ENCODE measurements at regions not wholly inside any gene's neighbourhood (a gene's known extent, or its start where the extent isn't known, plus 50 kb on each side); places are given as distances from the start of the nearest gene placed in this dataset.

DNA sequence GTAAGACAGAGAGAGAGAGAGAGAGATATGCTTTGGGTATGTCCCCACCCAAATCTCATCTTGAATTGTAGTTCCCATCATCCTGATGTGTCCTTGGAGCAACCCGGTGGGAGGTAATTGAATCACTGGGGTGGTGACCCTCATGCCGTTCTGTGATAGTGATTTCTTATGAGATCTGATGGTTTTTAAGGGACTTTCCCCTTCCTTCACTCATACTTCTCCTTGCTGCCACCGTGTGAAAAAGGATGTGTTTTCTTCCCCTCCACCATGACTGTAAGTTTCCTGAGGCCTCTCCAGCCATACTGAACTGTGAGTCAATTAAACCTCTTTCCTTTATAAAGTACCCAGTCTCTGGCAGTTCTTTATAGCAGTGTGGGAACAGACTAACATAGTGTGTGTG, 60.3 kb downstream of the EOMES start:
- CTCF ChIA-PET (ENCODE audit: low intra/inter-chr PET ratio, low total read pairs) = no interaction called here
- POLR2A ChIA-PET = no interaction called here
- no peak for TF ChIP-seq CENPT (CRISPR knock-in tag; IDR thresholded peaks at IDR 0.05; ENCODE audit: low read depth)
- TF ChIP-seq TGIF2 (CRISPR knock-in tag; IDR thresholded peaks at IDR 0.05) = no peak
- TF ChIP-seq NR2F2 (IDR thresholded peaks at IDR 0.05; ENCODE audit: borderline replicate concordance, low read depth) = no peak
- TF ChIP-seq ZSCAN12 (CRISPR knock-in tag; IDR thresholded peaks at IDR 0.05) = no peak
- no peak for TF ChIP-seq SOX6 (IDR thresholded peaks at IDR 0.05)
- TF ChIP-seq SOX6 (CRISPR knock-in tag; IDR thresholded peaks at IDR 0.05) = no peak
- TF ChIP-seq, protein P1, sequence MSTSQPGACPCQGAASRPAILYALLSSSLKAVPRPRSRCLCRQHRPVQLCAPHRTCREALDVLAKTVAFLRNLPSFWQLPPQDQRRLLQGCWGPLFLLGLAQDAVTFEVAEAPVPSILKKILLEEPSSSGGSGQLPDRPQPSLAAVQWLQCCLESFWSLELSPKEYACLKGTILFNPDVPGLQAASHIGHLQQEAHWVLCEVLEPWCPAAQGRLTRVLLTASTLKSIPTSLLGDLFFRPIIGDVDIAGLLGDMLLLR (CRISPR knock-in tag; IDR thresholded peaks at IDR 0.05) = no peak
- TF ChIP-seq, protein P2, sequence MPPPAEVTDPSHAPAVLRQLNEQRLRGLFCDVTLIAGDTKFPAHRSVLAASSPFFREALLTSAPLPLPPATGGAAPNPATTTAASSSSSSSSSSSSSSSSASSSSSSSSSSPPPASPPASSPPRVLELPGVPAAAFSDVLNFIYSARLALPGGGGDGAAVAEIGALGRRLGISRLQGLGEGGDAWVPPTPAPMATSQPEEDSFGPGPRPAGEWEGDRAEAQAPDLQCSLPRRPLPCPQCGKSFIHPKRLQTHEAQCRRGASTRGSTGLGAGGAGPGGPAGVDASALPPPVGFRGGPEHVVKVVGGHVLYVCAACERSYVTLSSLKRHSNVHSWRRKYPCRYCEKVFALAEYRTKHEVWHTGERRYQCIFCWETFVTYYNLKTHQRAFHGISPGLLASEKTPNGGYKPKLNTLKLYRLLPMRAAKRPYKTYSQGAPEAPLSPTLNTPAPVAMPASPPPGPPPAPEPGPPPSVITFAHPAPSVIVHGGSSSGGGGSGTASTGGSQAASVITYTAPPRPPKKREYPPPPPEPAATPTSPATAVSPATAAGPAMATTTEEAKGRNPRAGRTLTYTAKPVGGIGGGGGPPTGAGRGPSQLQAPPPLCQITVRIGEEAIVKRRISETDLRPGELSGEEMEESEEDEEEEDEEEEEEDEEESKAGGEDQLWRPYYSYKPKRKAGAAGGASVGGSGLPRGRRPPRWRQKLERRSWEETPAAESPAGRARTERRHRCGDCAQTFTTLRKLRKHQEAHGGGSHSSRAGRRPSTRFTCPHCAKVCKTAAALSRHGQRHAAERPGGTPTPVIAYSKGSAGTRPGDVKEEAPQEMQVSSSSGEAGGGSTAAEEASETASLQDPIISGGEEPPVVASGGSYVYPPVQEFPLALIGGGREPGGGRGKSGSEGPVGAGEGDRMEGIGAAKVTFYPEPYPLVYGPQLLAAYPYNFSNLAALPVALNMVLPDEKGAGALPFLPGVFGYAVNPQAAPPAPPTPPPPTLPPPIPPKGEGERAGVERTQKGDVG (CRISPR knock-in tag; IDR thresholded peaks at IDR 0.05; ENCODE audit: borderline replicate concordance) = no peak
- no peak for TF ChIP-seq MIER3 (CRISPR knock-in tag; IDR thresholded peaks at IDR 0.05; ENCODE audit: borderline replicate concordance)
- TF ChIP-seq ZNF557 (CRISPR knock-in tag; IDR thresholded peaks at IDR 0.05) = no peak
- no peak for TF ChIP-seq FLYWCH1 (CRISPR knock-in tag; IDR thresholded peaks at IDR 0.05)
- no peaks in the 10 kb centered on the region for H3K79me2 ChIP-seq (ENCODE audit: insufficient read depth, low read length)
- ATAC-seq = no peak
- H3K27me3 ChIP-seq (ENCODE audit: control insufficient read depth in 1 of 2, insufficient read depth in 2 of 2, low read length in 2 of 2) = no peaks in the 10 kb centered on the region
- no peak overlapping the region for H3K4me2 ChIP-seq (ENCODE audit: low read depth, low read length)
- BruUV-seq (replicated peaks) = no TSS peak
- H4K20me1 ChIP-seq (ENCODE audit: insufficient read depth, low read length) = no peaks in the 10 kb centered on the region
- no peak overlapping the region for H2AFZ ChIP-seq (ENCODE audit: low read length)
- intact Hi-C loops (cut with micrococcal nuclease; ENCODE audit: unreplicated experiment) = no loop called here
- DNase-seq (ENCODE audit: low spot score) = no peak
- in situ Hi-C loops (cut with HindIII; ENCODE audit: extremely low pct_ligation_motif_present, low pct_unique_long_range_greater_than_20kb) = loop anchor here (25.0 kb wide), 1 partner anchor 524 kb away; no protein-coding TSS in a partner anchor
- no peak overlapping the region for H3K4me3 ChIP-seq (replicated peaks in 1 of 3; ENCODE audit: insufficient read depth in 1 of 3, low read depth in 2 of 3, low read length in 3 of 3)
- 22% methylated on average over 3 of the region's 3 CpGs for WGBS (ENCODE audit: low lambda C conversion rate)
- no peaks in the 10 kb centered on the region for H3K9me3 ChIP-seq (ENCODE audit: low read length)
- no peaks in the 10 kb centered on the region for H3K4me1 ChIP-seq (ENCODE audit: insufficient read depth, low read length)
- no peak overlapping the region for H3K9ac ChIP-seq (ENCODE audit: insufficient read depth, low read depth, low read length)
- no peak for FAIRE-seq
- H3K36me3 ChIP-seq (replicated peaks in 1 of 2; ENCODE audit: control insufficient read depth in 1 of 2, insufficient read depth in 2 of 2, low read length in 2 of 2) = no peaks in the 10 kb centered on the region
- no peak overlapping the region for H3K27ac ChIP-seq (ENCODE audit: extremely low read length, insufficient read depth, low read length)
